ENCODE measurements at regions not wholly inside any gene's neighbourhood (a gene's known extent, or its start where the extent isn't known, plus 50 kb on each side); places are given as distances from the start of the nearest gene placed in this dataset.
"Not testable (repeated sequence)": the region's sequence is repeated elsewhere in the genome, so short reads cannot be mapped to it uniquely, and the experiment has no call there.

GRCh38 chrX:39430551-39430950 is 629.3 kb downstream of the MID1IP1 start:
- Histone ChIP-seq H3K4me3 (ENCODE audit: low read depth, low read length) (no peak overlapping the region), H3K4me1 (ENCODE audit: control insufficient read depth, insufficient read depth, low read length) (no peaks in the 10 kb centered on the region), H3K27me3 (ENCODE audit: control insufficient read depth, insufficient read depth, low read length) (no peaks in the 10 kb centered on the region), H3K9me3 (ENCODE audit: control insufficient read depth, insufficient read depth, low read length) (no peaks in the 10 kb centered on the region), H3K36me3 (ENCODE audit: control insufficient read depth, insufficient read depth, low read length) (no peaks in the 10 kb centered on the region), H3K9ac (ENCODE audit: low read depth, low read length) (no peak overlapping the region)

- Histone ChIP-seq H3K9ac (ENCODE audit: low read depth, low read length) (no peak overlapping the region), H3K9me3 (ENCODE audit: control insufficient read depth, insufficient read depth, low read length) (no peaks in the 10 kb centered on the region), H3K27me3 (ENCODE audit: control insufficient read depth, insufficient read depth, low read length) (no peaks in the 10 kb centered on the region), H3K4me1 (ENCODE audit: control insufficient read depth, insufficient read depth, low read length) (no peaks in the 10 kb centered on the region), H3K4me3 (ENCODE audit: low read depth, low read length) (no peak overlapping the region), H3K36me3 (ENCODE audit: control insufficient read depth, insufficient read depth, low read length) (no peaks in the 10 kb centered on the region)
Measured at GRCh38 chrX:39431893-39432292, 630.6 kb downstream of the MID1IP1 start.

- not testable (repeated sequence) for H3K9ac ChIP-seq (ENCODE audit: low read depth, low read length); H3K27me3 ChIP-seq (ENCODE audit: control insufficient read depth, insufficient read depth, low read length)
Measured at GRCh38 chrX:39434671-39435070, 633.4 kb downstream of the MID1IP1 start.

GRCh38 chrX:39436538-39436937 is 635.3 kb downstream of the MID1IP1 start:
- not testable (repeated sequence) for H3K36me3 ChIP-seq (ENCODE audit: control insufficient read depth, insufficient read depth, low read length); H3K4me3 ChIP-seq (ENCODE audit: low read depth, low read length); H3K9me3 ChIP-seq (ENCODE audit: control insufficient read depth, insufficient read depth, low read length); H3K27me3 ChIP-seq (ENCODE audit: control insufficient read depth, insufficient read depth, low read length); H3K4me1 ChIP-seq (ENCODE audit: control insufficient read depth, insufficient read depth, low read length); H3K9ac ChIP-seq (ENCODE audit: low read depth, low read length)

More at GRCh38 chrX:39434671-39435070, 633.4 kb downstream of the MID1IP1 start:
- not testable (repeated sequence) for H3K4me1 ChIP-seq (ENCODE audit: control insufficient read depth, insufficient read depth, low read length); H3K9me3 ChIP-seq (ENCODE audit: control insufficient read depth, insufficient read depth, low read length); H3K4me3 ChIP-seq (ENCODE audit: low read depth, low read length); H3K36me3 ChIP-seq (ENCODE audit: control insufficient read depth, insufficient read depth, low read length)

- Histone ChIP-seq H3K27me3 (ENCODE audit: control insufficient read depth, insufficient read depth, low read length) (no peaks in the 10 kb centered on the region), H3K36me3 (ENCODE audit: control insufficient read depth, insufficient read depth, low read length) (no peaks in the 10 kb centered on the region), H3K9ac (ENCODE audit: low read depth, low read length) (no peak overlapping the region), H3K4me3 (ENCODE audit: low read depth, low read length) (no peak overlapping the region), H3K4me1 (ENCODE audit: control insufficient read depth, insufficient read depth, low read length) (no peaks in the 10 kb centered on the region), H3K9me3 (ENCODE audit: control insufficient read depth, insufficient read depth, low read length) (no peaks in the 10 kb centered on the region)
Measured at GRCh38 chrX:39437670-39438441, 636.6 kb downstream of the MID1IP1 start.

GRCh38 chrX:39438603-39439602 is 637.6 kb downstream of the MID1IP1 start:
- no peak overlapping the region for H3K4me3 ChIP-seq (ENCODE audit: low read depth, low read length)
- H3K27me3 ChIP-seq (ENCODE audit: control insufficient read depth, insufficient read depth, low read length), result no peaks in the 10 kb centered on the region
- H3K4me1 ChIP-seq (ENCODE audit: control insufficient read depth, insufficient read depth, low read length), result no peaks in the 10 kb centered on the region
- no peak overlapping the region for H3K9ac ChIP-seq (ENCODE audit: low read depth, low read length)
- H3K36me3 ChIP-seq (ENCODE audit: control insufficient read depth, insufficient read depth, low read length), result no peaks in the 10 kb centered on the region
- H3K9me3 ChIP-seq (ENCODE audit: control insufficient read depth, insufficient read depth, low read length), result no peaks in the 10 kb centered on the region

- Histone ChIP-seq H3K4me3 (ENCODE audit: low read depth, low read length) (no peak overlapping the region), H3K9me3 (ENCODE audit: control insufficient read depth, insufficient read depth, low read length) (no peaks in the 10 kb centered on the region), H3K9ac (ENCODE audit: low read depth, low read length) (no peak overlapping the region), H3K4me1 (ENCODE audit: control insufficient read depth, insufficient read depth, low read length) (no peaks in the 10 kb centered on the region), H3K27me3 (ENCODE audit: control insufficient read depth, insufficient read depth, low read length) (no peaks in the 10 kb centered on the region), H3K36me3 (ENCODE audit: control insufficient read depth, insufficient read depth, low read length) (no peaks in the 10 kb centered on the region)
Measured at GRCh38 chrX:39439906-39440798, 638.9 kb downstream of the MID1IP1 start.

GRCh38 chrX:39440799-39441284 is 639.6 kb downstream of the MID1IP1 start:
- no peaks in the 10 kb centered on the region for H3K9me3 ChIP-seq (ENCODE audit: control insufficient read depth, insufficient read depth, low read length)
- no peaks in the 10 kb centered on the region for H3K36me3 ChIP-seq (ENCODE audit: control insufficient read depth, insufficient read depth, low read length)
- H3K9ac ChIP-seq (ENCODE audit: low read depth, low read length), result no peak overlapping the region
- H3K27me3 ChIP-seq (ENCODE audit: control insufficient read depth, insufficient read depth, low read length), result no peaks in the 10 kb centered on the region
- no peak overlapping the region for H3K4me3 ChIP-seq (ENCODE audit: low read depth, low read length)
- H3K4me1 ChIP-seq (ENCODE audit: control insufficient read depth, insufficient read depth, low read length), result no peaks in the 10 kb centered on the region

GRCh38 chrX:39442332-39442731 is 641.1 kb downstream of the MID1IP1 start:
- no peaks in the 10 kb centered on the region for H3K4me1 ChIP-seq (ENCODE audit: control insufficient read depth, insufficient read depth, low read length)
- H3K27me3 ChIP-seq (ENCODE audit: control insufficient read depth, insufficient read depth, low read length), result no peaks in the 10 kb centered on the region
- no peak overlapping the region for H3K4me3 ChIP-seq (ENCODE audit: low read depth, low read length)
- no peaks in the 10 kb centered on the region for H3K9me3 ChIP-seq (ENCODE audit: control insufficient read depth, insufficient read depth, low read length)
- no peak overlapping the region for H3K9ac ChIP-seq (ENCODE audit: low read depth, low read length)
- no peaks in the 10 kb centered on the region for H3K36me3 ChIP-seq (ENCODE audit: control insufficient read depth, insufficient read depth, low read length)

- no peaks in the 10 kb centered on the region for H3K9me3 ChIP-seq (ENCODE audit: control insufficient read depth, insufficient read depth, low read length)
- H3K9ac ChIP-seq (ENCODE audit: low read depth, low read length), result no peak overlapping the region
- no peaks in the 10 kb centered on the region for H3K36me3 ChIP-seq (ENCODE audit: control insufficient read depth, insufficient read depth, low read length)
- no peak overlapping the region for H3K4me3 ChIP-seq (ENCODE audit: low read depth, low read length)
- H3K4me1 ChIP-seq (ENCODE audit: control insufficient read depth, insufficient read depth, low read length), result no peaks in the 10 kb centered on the region
- no peaks in the 10 kb centered on the region for H3K27me3 ChIP-seq (ENCODE audit: control insufficient read depth, insufficient read depth, low read length)
Measured at GRCh38 chrX:39443240-39443639, 642.0 kb downstream of the MID1IP1 start.

- H3K36me3 ChIP-seq (ENCODE audit: control insufficient read depth, insufficient read depth, low read length), result no peaks in the 10 kb centered on the region
- H3K27me3 ChIP-seq (ENCODE audit: control insufficient read depth, insufficient read depth, low read length), result no peaks in the 10 kb centered on the region
- no peaks in the 10 kb centered on the region for H3K4me1 ChIP-seq (ENCODE audit: control insufficient read depth, insufficient read depth, low read length)
- H3K9me3 ChIP-seq (ENCODE audit: control insufficient read depth, insufficient read depth, low read length), result no peaks in the 10 kb centered on the region
- no peak overlapping the region for H3K4me3 ChIP-seq (ENCODE audit: low read depth, low read length)
- no peak overlapping the region for H3K9ac ChIP-seq (ENCODE audit: low read depth, low read length)
Measured at GRCh38 chrX:39445336-39445735, 644.1 kb downstream of the MID1IP1 start.
